Activated T-cell treated with anti-CD3 and anti-CD28 coated beads, Interleukin-2, amount 50 U/mL, for 24 hours (primary cell): ENCODE measurements at regions not wholly inside any gene's neighbourhood (a gene's known extent, or its start where the extent isn't known, plus 50 kb on each side); places are given as distances from the start of the nearest gene placed in this dataset.
A peak's percentile ranks its signal among the peaks of the same experiment; 100 is the strongest.

Experiments
- DNase-seq: peaks from one replicate; pipeline ENCODE4 v3.0.0-alpha.2; 2020
- H3K27ac Mint-ChIP-seq: 2 replicates; pipeline ENCODE4 v1.8.0; 2020; ENCODE audit warnings: mild to moderate bottlenecking, mixed read lengths
- H3K27me3 Mint-ChIP-seq: 2 replicates; pipeline ENCODE4 v1.8.0; 2020; ENCODE audit warnings: mixed read lengths
- H3K36me3 Mint-ChIP-seq: 2 replicates; pipeline ENCODE4 v1.8.0; 2020; ENCODE audit warnings: low read depth, mixed read lengths
- H3K4me1 Mint-ChIP-seq: 2 replicates; pipeline ENCODE4 v1.8.0; 2020; ENCODE audit warnings: low read depth, mixed read lengths
- H3K4me3 Mint-ChIP-seq: 2 replicates; pipeline ENCODE4 v1.8.0; 2020; ENCODE audit warnings: mild to moderate bottlenecking, moderate library complexity, mixed read lengths
- H3K9me3 Mint-ChIP-seq: 2 replicates; pipeline ENCODE4 v1.8.0; 2020; ENCODE audit warnings: mixed read lengths

DNA sequence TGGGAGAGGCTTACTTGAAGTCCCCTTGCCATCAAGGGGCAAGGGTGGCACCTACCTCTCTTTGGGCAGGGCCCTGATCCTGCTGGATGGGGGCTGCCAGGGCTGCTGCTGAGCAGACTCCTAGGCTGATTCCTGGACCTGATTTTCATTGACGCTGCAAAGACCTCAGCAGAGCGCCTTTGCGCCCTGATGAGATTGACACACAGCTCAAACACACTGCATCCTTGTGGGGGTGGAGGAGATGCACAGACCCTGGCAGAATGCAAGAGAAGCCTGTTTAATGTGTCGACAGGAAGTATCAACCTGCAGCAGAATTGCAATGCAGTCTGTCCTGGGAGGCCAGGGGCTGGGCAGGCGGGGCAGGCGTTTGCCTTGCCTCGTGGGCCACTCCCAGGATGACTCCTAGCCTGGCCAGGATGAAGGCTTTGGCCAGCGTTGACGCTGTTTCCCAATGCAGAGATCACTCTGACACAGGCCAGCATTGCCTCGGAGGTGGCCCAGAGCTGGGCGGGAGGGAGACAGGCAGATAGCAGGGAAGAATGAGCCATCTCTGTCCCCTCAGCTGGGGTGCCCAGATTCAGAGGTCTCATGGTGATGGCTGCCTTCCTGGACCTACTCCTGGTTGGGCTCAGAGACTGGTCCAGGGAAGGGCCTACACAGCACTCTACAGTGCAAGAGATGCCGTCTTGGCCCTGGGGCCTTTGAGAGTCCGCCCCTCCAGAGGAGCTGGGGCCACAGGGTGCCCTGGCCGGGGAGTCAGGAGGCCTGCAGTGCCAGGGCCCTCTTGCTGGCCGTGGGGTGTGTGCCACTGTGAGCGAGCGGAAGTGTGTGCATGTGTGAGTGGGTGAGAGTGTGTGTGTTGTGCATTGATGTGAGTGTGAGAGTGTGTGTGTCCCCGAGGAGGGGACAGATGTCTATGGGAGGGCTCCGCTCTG is 108.3 kb downstream of the KIF26A start:
- no peaks in the 10 kb centered on the region for H3K36me3 Mint-ChIP-seq
- no peak overlapping the region for H3K27ac Mint-ChIP-seq
- H3K4me1 Mint-ChIP-seq, result no peaks in the 10 kb centered on the region
- H3K9me3 Mint-ChIP-seq, result no peaks in the 10 kb centered on the region
- H3K27me3 Mint-ChIP-seq, result no peaks in the 10 kb centered on the region
- peak; percentile 23 for DNase-seq
- no peak overlapping the region for H3K4me3 Mint-ChIP-seq

DNA sequence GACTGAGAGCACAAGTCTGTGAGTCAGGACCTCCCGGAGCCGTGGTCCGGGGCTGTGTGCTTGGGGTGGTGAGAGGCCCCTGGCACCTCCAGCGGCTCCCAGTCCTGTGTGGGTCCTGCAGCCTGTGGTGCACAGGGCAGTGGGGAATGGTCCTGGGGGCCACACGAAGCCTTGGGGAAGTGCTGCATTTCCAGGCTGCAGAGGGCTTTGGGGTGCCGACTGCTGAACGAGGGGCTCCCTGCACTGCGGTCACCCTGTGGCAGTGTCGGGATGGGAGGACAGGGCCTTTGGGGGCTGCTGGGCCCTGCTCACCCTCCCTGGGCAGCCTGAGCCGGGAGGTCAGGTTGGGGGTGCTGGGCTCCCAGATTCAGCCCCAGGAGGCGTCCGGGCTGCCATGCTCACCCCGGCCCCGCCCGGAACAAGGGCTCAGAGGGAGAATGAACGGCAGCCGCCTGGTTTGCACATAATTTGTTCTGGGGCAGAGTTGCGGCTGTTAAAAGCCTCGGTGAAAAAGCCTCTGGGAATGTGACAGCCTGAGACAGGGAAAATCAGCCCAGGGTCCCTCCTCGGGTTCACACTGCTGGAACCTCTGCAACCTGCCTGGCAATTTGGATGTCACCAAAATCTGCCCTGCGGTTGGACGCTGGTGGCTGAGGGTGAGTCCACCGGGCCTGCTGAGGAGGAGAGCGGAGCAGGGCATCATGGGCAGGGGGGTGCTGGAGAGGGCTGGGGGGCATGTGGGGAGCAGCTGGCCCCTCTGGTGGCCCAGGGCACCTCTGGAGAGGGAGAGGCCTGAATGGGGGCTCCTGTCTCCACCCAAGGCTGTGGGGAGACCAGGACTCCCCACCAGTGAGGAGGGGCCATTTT is 109.2 kb downstream of the KIF26A start:
- Mint-ChIP-seq H3K4me3 (no peak overlapping the region), H3K9me3 (no peaks in the 10 kb centered on the region), H3K4me1 (no peaks in the 10 kb centered on the region), H3K36me3 (no peaks in the 10 kb centered on the region), H3K27ac (no peak overlapping the region), H3K27me3 (no peaks in the 10 kb centered on the region)
- peak; percentile 20 for DNase-seq

- H3K27ac Mint-ChIP-seq, result no peak overlapping the region
These were observed 110.0 kb downstream of the KIF26A start for GRCh38 chr14:104248203-104249055.

GRCh38 chr14:104249089-104249488 is 110.7 kb downstream of the KIF26A start:
- H3K27ac Mint-ChIP-seq, result no peak overlapping the region
- H3K36me3 Mint-ChIP-seq, result no peaks in the 10 kb centered on the region
- H3K27me3 Mint-ChIP-seq, result no peaks in the 10 kb centered on the region
- H3K9me3 Mint-ChIP-seq, result no peaks in the 10 kb centered on the region
- H3K4me3 Mint-ChIP-seq, result no peak overlapping the region
- DNase-seq, result peak; percentile 20
- H3K4me1 Mint-ChIP-seq, result no peaks in the 10 kb centered on the region

More at GRCh38 chr14:104248203-104249055, 110.0 kb downstream of the KIF26A start:
- Mint-ChIP-seq H3K4me3 (no peak overlapping the region), H3K4me1 (no peaks in the 10 kb centered on the region), H3K27me3 (no peaks in the 10 kb centered on the region), H3K9me3 (no peaks in the 10 kb centered on the region), H3K36me3 (no peaks in the 10 kb centered on the region)
- DNase-seq, result peak; percentile 11

DNA sequence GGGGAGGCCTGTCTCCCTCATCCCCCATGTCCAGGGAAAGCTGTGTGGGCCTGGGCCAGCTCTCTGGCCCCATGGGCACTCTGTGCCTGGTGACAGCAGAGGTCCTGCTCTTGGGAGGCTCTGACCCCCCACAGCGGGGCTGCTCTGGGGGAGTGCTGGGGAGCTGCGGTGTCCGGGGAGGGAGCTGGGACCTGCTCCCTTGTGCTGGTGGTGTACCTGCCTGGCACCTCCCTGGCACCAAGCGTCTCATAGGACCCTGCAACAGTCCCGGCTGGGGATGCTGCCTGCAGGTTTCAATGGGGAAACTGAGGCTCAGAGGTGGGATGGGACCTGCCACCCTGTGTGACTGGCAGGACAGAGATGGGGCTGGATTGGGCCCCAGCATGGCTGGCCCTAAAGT is 111.3 kb downstream of the KIF26A start:
- peak; percentile 13 for DNase-seq
- H3K36me3 Mint-ChIP-seq, result no peaks in the 10 kb centered on the region
- H3K27ac Mint-ChIP-seq, result no peak overlapping the region
- no peak overlapping the region for H3K4me3 Mint-ChIP-seq
- no peaks in the 10 kb centered on the region for H3K4me1 Mint-ChIP-seq
- H3K9me3 Mint-ChIP-seq, result no peaks in the 10 kb centered on the region
- peaks cover 4% of the 10 kb centered on the region for H3K27me3 Mint-ChIP-seq

DNA sequence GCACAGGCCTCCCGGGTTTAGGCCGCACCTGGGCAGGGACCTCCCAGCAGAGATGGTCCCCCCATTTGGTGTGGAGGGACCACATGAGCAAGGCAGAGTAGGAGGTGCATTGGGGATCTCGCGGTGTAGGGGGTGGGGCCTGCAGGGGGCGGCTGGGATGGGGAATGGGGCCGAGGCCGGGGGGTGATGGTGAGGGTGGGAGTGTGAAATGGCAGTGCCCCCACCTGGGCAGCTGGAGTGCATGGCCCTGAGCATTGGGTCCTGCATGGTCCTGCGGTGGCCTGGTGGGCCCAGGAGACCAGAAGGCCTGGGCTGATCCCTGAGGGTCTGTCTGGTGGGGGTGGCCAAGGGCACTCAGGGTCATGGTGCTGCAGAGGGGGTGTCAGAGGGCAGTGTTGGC is 111.8 kb downstream of the KIF26A start:
- Mint-ChIP-seq H3K36me3 (no peaks in the 10 kb centered on the region), H3K4me3 (no peak overlapping the region), H3K9me3 (no peaks in the 10 kb centered on the region), H3K27ac (no peak overlapping the region), H3K27me3 (peaks cover 4% of the 10 kb centered on the region), H3K4me1 (no peaks in the 10 kb centered on the region)
- no peak for DNase-seq

DNA sequence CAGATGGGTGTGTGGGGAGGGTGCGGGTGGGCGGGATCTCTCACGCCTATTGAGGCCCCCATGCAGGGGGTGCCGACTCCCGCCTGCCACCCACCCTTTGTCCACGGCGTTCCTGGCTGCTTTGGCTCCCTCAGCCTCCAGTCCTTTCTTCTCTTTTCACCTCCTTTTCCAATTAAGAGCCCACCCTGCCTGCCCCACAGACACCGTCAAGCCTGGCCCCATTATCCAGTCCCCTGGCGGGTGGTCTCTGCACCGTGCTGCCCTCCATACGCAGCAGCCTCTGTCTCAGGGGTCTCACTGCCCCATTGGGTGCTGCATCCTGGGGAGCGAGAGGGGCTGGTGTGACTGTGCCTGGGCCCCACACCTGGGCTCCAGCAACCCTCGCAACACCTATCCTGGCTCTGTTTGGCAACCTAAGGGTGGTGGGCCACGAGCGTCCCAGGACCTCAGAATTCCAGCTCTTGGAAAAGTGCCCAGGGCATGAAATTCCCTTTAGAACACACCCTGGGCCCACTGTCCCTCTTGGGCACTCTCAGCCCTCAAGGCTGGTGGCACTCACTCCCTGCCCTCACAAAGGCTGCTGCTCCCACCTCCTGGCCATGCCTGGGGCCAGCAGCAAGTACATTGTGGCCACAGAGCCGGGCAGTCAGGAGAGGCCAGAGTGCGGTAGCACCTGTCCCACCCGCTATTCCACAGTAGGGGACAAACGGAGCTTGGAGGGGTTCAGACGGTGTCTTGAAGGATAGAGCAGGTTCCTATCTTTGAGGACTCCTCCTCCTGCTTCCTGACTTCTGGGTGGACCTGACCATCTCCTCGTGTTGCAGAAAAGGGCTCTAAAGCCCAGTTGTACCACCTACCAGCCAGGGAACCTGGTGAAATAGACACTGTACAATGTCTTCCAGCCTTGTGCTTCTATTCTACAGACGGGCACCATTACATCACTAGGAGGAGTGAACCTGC is 114.1 kb downstream of the KIF26A start:
- H3K27ac Mint-ChIP-seq, result no peak overlapping the region
- peak; percentile 23 for DNase-seq
- no peaks in the 10 kb centered on the region for H3K4me1 Mint-ChIP-seq
- no peaks in the 10 kb centered on the region for H3K36me3 Mint-ChIP-seq
- H3K4me3 Mint-ChIP-seq, result no peak overlapping the region
- H3K9me3 Mint-ChIP-seq, result no peaks in the 10 kb centered on the region
- H3K27me3 Mint-ChIP-seq, result peaks cover 21% of the 10 kb centered on the region

- H3K4me1 Mint-ChIP-seq, result no peaks in the 10 kb centered on the region
- no peak for DNase-seq
- H3K9me3 Mint-ChIP-seq, result no peaks in the 10 kb centered on the region
- H3K4me3 Mint-ChIP-seq, result no peak overlapping the region
- no peak overlapping the region for H3K27ac Mint-ChIP-seq
- no peaks in the 10 kb centered on the region for H3K36me3 Mint-ChIP-seq
- peaks cover 21% of the 10 kb centered on the region for H3K27me3 Mint-ChIP-seq
These were observed 114.9 kb downstream of the KIF26A start for GRCh38 chr14:104253223-104253822.

- no peak for DNase-seq
- no peaks in the 10 kb centered on the region for H3K9me3 Mint-ChIP-seq
- H3K36me3 Mint-ChIP-seq, result no peaks in the 10 kb centered on the region
- H3K27me3 Mint-ChIP-seq, result peaks cover 21% of the 10 kb centered on the region
- no peak overlapping the region for H3K27ac Mint-ChIP-seq
- no peaks in the 10 kb centered on the region for H3K4me1 Mint-ChIP-seq
- H3K4me3 Mint-ChIP-seq, result no peak overlapping the region
These were observed 115.5 kb downstream of the KIF26A start for GRCh38 chr14:104253901-104254353.

- Mint-ChIP-seq H3K36me3 (no peaks in the 10 kb centered on the region), H3K9me3 (no peaks in the 10 kb centered on the region), H3K27me3 (peaks cover 24% of the 10 kb centered on the region), H3K4me3 (no peak overlapping the region), H3K27ac (no peak overlapping the region), H3K4me1 (no peaks in the 10 kb centered on the region)
- DNase-seq, result peak; percentile 13
These were observed 116.5 kb downstream of the KIF26A start for GRCh38 chr14:104254735-104255400.

GRCh38 chr14:104256025-104256424 is 117.6 kb downstream of the KIF26A start:
- Mint-ChIP-seq H3K9me3 (peaks cover 3% of the 10 kb centered on the region), H3K4me3 (no peak overlapping the region), H3K27me3 (peaks cover 24% of the 10 kb centered on the region), H3K27ac (no peak overlapping the region), H3K4me1 (no peaks in the 10 kb centered on the region), H3K36me3 (no peaks in the 10 kb centered on the region)
- DNase-seq, result no peak

DNA sequence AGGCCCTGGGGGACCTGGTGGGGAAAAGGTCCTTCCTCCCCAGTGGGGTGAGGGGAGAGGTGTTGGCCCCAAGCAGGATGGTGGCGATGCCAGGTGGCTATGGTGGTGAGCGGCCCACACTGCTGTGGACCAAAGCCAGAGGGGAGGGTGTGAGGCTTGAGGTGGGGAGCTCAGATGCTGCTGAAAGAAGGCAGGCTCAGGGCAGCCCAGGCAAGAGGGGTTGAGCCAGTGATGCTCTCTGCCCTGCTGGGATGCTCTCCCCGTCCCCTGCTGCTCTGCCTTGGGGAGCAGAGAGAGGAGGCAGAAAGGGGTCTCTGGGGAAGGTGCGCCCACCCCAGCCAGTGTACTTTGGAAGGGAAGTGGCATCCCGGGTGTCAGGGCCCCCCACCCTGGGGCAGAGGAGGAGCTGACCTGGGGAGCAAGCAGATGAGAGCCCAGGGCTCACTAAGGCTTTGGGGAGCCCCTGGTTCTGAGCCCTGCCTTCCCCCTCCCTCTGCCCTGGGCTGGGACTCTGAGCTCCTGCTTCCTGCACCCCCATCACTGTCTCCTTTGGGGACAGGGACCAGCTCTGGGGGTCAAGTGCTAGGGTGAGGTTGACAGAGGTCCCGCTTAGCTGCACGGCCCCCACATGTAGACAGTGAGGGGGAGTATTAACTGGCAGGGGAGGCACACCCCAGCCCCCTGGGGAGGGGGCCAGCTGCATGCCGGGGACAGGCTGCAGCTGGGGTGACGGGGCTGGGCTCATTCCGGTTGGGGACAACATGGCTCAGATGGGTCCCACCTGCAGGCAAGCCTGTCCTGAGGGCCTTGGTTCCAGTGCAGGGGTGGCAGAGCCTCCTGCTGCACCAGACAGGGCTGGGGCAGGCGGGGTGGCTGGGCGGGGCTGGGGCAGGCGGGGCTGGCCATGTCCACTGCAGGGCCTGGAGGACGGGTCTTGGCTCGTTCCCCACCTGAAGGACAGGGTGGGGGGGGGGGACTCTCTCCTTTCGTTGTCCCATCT is 124.4 kb downstream of the KIF26A start:
- Mint-ChIP-seq H3K4me3 (no peak overlapping the region), H3K27ac (no peak overlapping the region), H3K36me3 (no peaks in the 10 kb centered on the region), H3K9me3 (peaks cover 3% of the 10 kb centered on the region), H3K4me1 (no peaks in the 10 kb centered on the region), H3K27me3 (peaks cover 2% of the 10 kb centered on the region)
- peak; percentile 11 for DNase-seq
